GM12873 (cell line): ENCODE measurements at regions not wholly inside any gene's neighbourhood (a gene's known extent, or its start where the extent isn't known, plus 50 kb on each side); places are given as distances from the start of the nearest gene placed in this dataset.

Experiments used
- TF ChIP-seq, protein P1 (sequence below): IDR thresholded peaks from 2 replicates; pipeline ENCODE4 v1.5.1; 2012; ENCODE audit warnings: low read depth, mild to moderate bottlenecking, moderate library complexity, low read length, control low read depth; ENCODE audit not compliant: insufficient read depth; ENCODE audit errors: missing control alignments

GRCh38 chr18:28682912-28683311, 506.0 kb upstream of the CDH2 start:
- TF ChIP-seq, protein P1, sequence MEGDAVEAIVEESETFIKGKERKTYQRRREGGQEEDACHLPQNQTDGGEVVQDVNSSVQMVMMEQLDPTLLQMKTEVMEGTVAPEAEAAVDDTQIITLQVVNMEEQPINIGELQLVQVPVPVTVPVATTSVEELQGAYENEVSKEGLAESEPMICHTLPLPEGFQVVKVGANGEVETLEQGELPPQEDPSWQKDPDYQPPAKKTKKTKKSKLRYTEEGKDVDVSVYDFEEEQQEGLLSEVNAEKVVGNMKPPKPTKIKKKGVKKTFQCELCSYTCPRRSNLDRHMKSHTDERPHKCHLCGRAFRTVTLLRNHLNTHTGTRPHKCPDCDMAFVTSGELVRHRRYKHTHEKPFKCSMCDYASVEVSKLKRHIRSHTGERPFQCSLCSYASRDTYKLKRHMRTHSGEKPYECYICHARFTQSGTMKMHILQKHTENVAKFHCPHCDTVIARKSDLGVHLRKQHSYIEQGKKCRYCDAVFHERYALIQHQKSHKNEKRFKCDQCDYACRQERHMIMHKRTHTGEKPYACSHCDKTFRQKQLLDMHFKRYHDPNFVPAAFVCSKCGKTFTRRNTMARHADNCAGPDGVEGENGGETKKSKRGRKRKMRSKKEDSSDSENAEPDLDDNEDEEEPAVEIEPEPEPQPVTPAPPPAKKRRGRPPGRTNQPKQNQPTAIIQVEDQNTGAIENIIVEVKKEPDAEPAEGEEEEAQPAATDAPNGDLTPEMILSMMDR: no peak

- TF ChIP-seq, protein P1: no peak
Measured at GRCh38 chr18:28669165-28669564, 492.2 kb upstream of the CDH2 start.

- TF ChIP-seq, protein P1: no peak
Measured at GRCh38 chr18:28666216-28666615, 489.3 kb upstream of the CDH2 start.

- TF ChIP-seq, protein P1: no peak
Measured at GRCh38 chr18:28657961-28658360, 481.0 kb upstream of the CDH2 start.

GRCh38 chr18:28652654-28653053, 475.7 kb upstream of the CDH2 start:
- TF ChIP-seq, protein P1: no peak

DNA sequence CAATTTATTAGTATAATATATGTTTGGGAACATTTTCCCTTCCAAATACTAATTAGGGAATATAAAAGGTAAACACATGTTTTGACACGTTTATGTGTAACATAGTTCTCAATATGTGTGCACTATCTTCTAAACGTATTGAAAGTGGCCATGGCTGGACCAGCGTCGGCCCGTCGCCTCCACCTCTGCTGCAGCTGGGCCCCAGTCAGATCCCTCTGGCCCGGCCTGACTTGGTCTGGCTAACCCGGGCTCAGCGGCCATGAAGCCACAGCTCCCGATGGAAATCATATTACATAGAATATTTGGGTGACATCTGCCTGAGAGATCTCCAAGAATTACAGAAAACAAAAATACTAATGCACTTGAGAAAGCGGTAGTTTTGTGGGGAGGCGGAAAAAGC, 474.4 kb upstream of the CDH2 start:
- TF ChIP-seq, protein P1: no peak

DNA sequence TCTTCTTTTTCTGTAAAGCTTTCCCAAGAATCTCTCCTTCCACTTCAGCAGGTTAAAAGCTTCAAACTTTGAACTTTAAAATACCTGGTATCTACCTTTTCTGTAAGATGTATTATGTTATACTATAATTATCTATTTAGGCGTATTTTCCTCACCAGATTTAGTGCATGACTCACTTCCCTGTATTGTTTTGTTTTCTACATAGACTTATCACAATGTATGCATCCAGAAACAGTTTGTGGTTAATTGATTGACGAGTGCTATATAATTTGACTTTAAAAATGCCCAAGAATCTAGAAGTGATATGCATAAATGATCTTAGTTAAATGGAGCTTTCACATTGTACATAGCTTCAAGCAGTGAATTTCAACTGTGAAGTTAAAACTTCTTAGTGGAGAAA, 473.9 kb upstream of the CDH2 start:
- TF ChIP-seq, protein P1: no peak

DNA sequence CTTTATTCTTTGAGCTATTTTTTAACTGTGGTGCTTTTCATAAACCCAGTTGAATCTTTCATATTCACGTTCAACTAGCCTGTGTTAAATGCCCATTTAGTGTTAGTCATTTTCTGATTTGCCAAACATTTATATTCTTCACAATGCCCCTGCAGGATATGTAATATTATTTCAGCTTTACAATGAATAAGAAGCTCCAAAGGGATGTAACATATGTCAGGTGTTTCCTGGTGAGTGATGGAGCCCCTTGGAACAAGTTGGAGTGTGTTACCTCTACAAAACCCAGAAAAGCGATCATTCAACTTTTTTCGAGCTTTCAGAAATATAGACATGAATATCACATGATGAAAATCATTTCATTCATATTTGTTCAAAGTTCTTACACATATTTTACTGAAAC, 471.0 kb upstream of the CDH2 start:
- TF ChIP-seq, protein P1: no peak
